ENCODE measurements at regions not wholly inside any gene's neighbourhood (a gene's known extent, or its start where the extent isn't known, plus 50 kb on each side); places are given as distances from the start of the nearest gene placed in this dataset.
"Not testable (repeated sequence)": the region's sequence is repeated elsewhere in the genome, so short reads cannot be mapped to it uniquely, and the experiment has no call there.

GRCh38 chr1:96515925-96516324 is 205.7 kb upstream of the PTBP2 start:
- DNase-seq, result no peak

GRCh38 chr1:96519851-96520578 is 201.6 kb upstream of the PTBP2 start:
- DNase-seq, result no peak

- DNase-seq, result no peak
Observed at GRCh38 chr1:96520579-96520947, 201.0 kb upstream of the PTBP2 start.

GRCh38 chr1:96521010-96521409 is 200.6 kb upstream of the PTBP2 start:
- DNase-seq, result no peak

GRCh38 chr1:96521994-96522760 is 199.4 kb upstream of the PTBP2 start:
- DNase-seq, result no peak

- DNase-seq, result no peak
Observed at GRCh38 chr1:96522927-96523326, 198.7 kb upstream of the PTBP2 start.

- no peak for DNase-seq
Observed at GRCh38 chr1:96524100-96524499, 197.5 kb upstream of the PTBP2 start.

- no peak for DNase-seq
Observed at GRCh38 chr1:96525657-96526557, 195.7 kb upstream of the PTBP2 start.

GRCh38 chr1:96528672-96529071 is 192.9 kb upstream of the PTBP2 start:
- not testable (repeated sequence) for DNase-seq

GRCh38 chr1:96533820-96534219 is 187.8 kb upstream of the PTBP2 start:
- DNase-seq, result no peak

- no peak for DNase-seq
Observed at GRCh38 chr1:96536581-96536980, 185.0 kb upstream of the PTBP2 start.

- peak; percentile 48 for DNase-seq
Observed at GRCh38 chr1:96538111-96538641, 183.4 kb upstream of the PTBP2 start.

- DNase-seq, result no peak
Observed at GRCh38 chr1:96538883-96539282, 182.7 kb upstream of the PTBP2 start.

- no peak for DNase-seq
Observed at GRCh38 chr1:96541491-96541890, 180.1 kb upstream of the PTBP2 start.

GRCh38 chr1:96544051-96544830 is 177.3 kb upstream of the PTBP2 start:
- no peak for DNase-seq

GRCh38 chr1:96544831-96545221 is 176.8 kb upstream of the PTBP2 start:
- DNase-seq, result no peak

GRCh38 chr1:96545935-96546656 is 175.5 kb upstream of the PTBP2 start:
- no peak for DNase-seq

- no peak for DNase-seq
Observed at GRCh38 chr1:96550061-96550460, 171.5 kb upstream of the PTBP2 start.

- DNase-seq, result no peak
Observed at GRCh38 chr1:96552451-96552850, 169.1 kb upstream of the PTBP2 start.

GRCh38 chr1:96553811-96554210 is 167.8 kb upstream of the PTBP2 start:
- DNase-seq, result no peak

- DNase-seq, result no peak
Observed at GRCh38 chr1:96554364-96554763, 167.2 kb upstream of the PTBP2 start.

All from occipital lobe (tissue), 1 donor.